ENCODE measurements at regions not wholly inside any gene's neighbourhood (a gene's known extent, or its start where the extent isn't known, plus 50 kb on each side); places are given as distances from the start of the nearest gene placed in this dataset.

- no peak for TF ChIP-seq EP300 (IDR thresholded peaks at IDR 0.05; ENCODE audit: borderline replicate concordance)
- no peak for TF ChIP-seq TAF1 (IDR thresholded peaks at IDR 0.05; ENCODE audit: low read depth)
- no peak for TF ChIP-seq MAX (IDR thresholded peaks at IDR 0.05)
- TF ChIP-seq TCF12 (IDR thresholded peaks at IDR 0.05; ENCODE audit: low read depth), result no peak
- TF ChIP-seq FOXM1 (IDR thresholded peaks at IDR 0.05; ENCODE audit: borderline replicate concordance, low read depth), result no peak
Observed at GRCh38 chr11:109865548-109866186, 227.5 kb upstream of the ZC3H12C start.

All from Ishikawa (cell line).